H1 (cell line): ENCODE measurements at regions not wholly inside any gene's neighbourhood (a gene's known extent, or its start where the extent isn't known, plus 50 kb on each side); places are given as distances from the start of the nearest gene placed in this dataset.
A peak's percentile ranks its signal among the peaks of the same experiment; 100 is the strongest.

Experiments
- BCL11A ChIP-seq, 2 experiments: IDR thresholded peaks; one replicate each; pipeline ENCODE4 v1.6.1; 2011; ENCODE audit warnings: low read depth in 2 of 2, low read length in 2 of 2, mild to moderate bottlenecking in 2 of 2
- CTBP2 ChIP-seq: IDR thresholded peaks from 2 replicates; pipeline ENCODE4 v1.7.0; 2011; ENCODE audit warnings: borderline replicate concordance, mild to moderate bottlenecking, moderate library complexity, mixed read lengths, low read length; ENCODE audit not compliant: insufficient read depth, insufficient read length
- EZH2 ChIP-seq: fragments of 200-600 bp; sonication (generic); IDR thresholded peaks from 2 replicates; pipeline ENCODE4 v1.7.1; 2012; ENCODE audit warnings: low read depth, mild to moderate bottlenecking, moderate library complexity, low read length, inconsistent platforms; ENCODE audit not compliant: severe bottlenecking
- JUN ChIP-seq: IDR thresholded peaks from 2 replicates; pipeline ENCODE4 v1.6.1; 2011; ENCODE audit warnings: low read depth, mild to moderate bottlenecking, improper control_type of control experiment, low read length
- KDM1A ChIP-seq: fragments of 200-600, 300-600 bp; sonication (generic); IDR thresholded peaks from 2 replicates; pipeline ENCODE4 v1.7.1; 2016; ENCODE audit warnings: mild to moderate bottlenecking, low read length, borderline replicate concordance
- NANOG ChIP-seq: IDR thresholded peaks from 2 replicates; pipeline ENCODE4 v1.6.1; 2011; ENCODE audit warnings: low read length, low read depth, mild to moderate bottlenecking, inconsistent platforms; ENCODE audit not compliant: insufficient read depth, poor library complexity, severe bottlenecking
- NRF1 ChIP-seq: IDR thresholded peaks from 2 replicates; pipeline ENCODE4 v1.6.1; 2011; ENCODE audit warnings: mild to moderate bottlenecking, low read depth, low read length, improper control_type of control experiment
- POLR2A ChIP-seq, 2 experiments: IDR thresholded peaks; 1 replicate in 1 of 2; 2 replicates in 1 of 2; pipeline ENCODE4 v1.6.1; 2011; ENCODE audit warnings: low read depth in 2 of 2, low read length in 2 of 2, mild to moderate bottlenecking in 2 of 2; ENCODE audit errors: control extremely low read depth in 1 of 2
- RNF2 ChIP-seq: fragments of 200-900, 300-1000 bp; sonication (generic); IDR thresholded peaks from 2 replicates; pipeline ENCODE4 v1.7.1; 2016; ENCODE audit warnings: borderline replicate concordance, low read depth, mild to moderate bottlenecking, antibody characterized with exemption, low read length; ENCODE audit not compliant: poor library complexity, severe bottlenecking; ENCODE audit errors: missing control alignments
- RXRA ChIP-seq: IDR thresholded peaks from 2 replicates; pipeline ENCODE4 v1.6.1; 2011; ENCODE audit warnings: low read depth, mild to moderate bottlenecking, low read length, moderate library complexity; ENCODE audit not compliant: insufficient read depth
- SAP30 ChIP-seq: fragments of 300-600 bp; sonication (generic); IDR thresholded peaks from 2 replicates; pipeline ENCODE4 v1.7.1; 2012; ENCODE audit warnings: low read length, moderate library complexity, mild to moderate bottlenecking, inconsistent platforms; ENCODE audit not compliant: insufficient read depth, insufficient replicate concordance
- TAF1 ChIP-seq: IDR thresholded peaks from 2 replicates; pipeline ENCODE4 v1.6.1; 2011; ENCODE audit warnings: mild to moderate bottlenecking, low read depth, low read length
- TCF12 ChIP-seq: IDR thresholded peaks from 2 replicates; pipeline ENCODE4 v1.6.1; 2011; ENCODE audit warnings: low read depth, mild to moderate bottlenecking, low read length
- TF ChIP-seq, protein P1 (sequence below), 3 experiments: IDR thresholded peaks; 1 replicate in 2 of 3; 2 replicates in 1 of 3; pipeline versions ENCODE4 v1.5.1 to v1.6.1; 2011; ENCODE audit warnings: low read length in 3 of 3, mild to moderate bottlenecking in 3 of 3, inconsistent platforms in 2 of 3, low read depth in 1 of 3, moderate library complexity in 1 of 3; ENCODE audit not compliant: insufficient read depth in 1 of 3; ENCODE audit errors: control extremely low read depth in 1 of 3
- TF ChIP-seq, protein P2 (sequence below): IDR thresholded peaks from 2 replicates; pipeline ENCODE4 v1.6.1; 2011; ENCODE audit warnings: low read depth, mild to moderate bottlenecking, low read length; ENCODE audit not compliant: insufficient read depth

DNA sequence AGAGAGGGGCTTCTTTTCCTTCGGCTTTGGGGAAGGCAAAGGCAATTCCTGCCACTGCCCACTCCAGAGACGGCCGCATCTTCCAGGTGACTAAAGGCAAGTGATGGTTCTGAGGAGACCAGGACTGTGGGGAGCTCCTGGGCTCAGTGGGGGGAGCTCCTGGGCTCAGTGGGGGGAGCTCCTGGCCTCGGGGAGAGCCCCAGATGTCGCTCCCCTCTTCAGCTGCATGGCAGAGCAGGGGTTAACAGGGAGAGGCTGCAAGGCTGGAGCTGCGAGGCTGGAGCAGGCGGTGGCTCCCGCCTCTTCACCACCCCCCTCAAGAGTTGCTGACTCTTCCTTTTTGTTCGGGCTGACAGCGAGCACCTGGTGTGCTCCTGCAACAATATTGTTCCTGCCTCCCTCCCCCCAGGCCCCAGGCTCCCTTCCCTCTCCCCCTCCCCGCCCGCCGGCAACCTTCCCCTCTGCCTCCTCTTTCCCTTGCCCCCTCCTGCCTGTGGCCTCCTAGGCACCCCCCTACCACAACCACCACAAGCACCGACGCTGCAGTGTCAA lies 56.3 kb upstream of the LBX1 start (continued):
- TF ChIP-seq, protein P1, sequence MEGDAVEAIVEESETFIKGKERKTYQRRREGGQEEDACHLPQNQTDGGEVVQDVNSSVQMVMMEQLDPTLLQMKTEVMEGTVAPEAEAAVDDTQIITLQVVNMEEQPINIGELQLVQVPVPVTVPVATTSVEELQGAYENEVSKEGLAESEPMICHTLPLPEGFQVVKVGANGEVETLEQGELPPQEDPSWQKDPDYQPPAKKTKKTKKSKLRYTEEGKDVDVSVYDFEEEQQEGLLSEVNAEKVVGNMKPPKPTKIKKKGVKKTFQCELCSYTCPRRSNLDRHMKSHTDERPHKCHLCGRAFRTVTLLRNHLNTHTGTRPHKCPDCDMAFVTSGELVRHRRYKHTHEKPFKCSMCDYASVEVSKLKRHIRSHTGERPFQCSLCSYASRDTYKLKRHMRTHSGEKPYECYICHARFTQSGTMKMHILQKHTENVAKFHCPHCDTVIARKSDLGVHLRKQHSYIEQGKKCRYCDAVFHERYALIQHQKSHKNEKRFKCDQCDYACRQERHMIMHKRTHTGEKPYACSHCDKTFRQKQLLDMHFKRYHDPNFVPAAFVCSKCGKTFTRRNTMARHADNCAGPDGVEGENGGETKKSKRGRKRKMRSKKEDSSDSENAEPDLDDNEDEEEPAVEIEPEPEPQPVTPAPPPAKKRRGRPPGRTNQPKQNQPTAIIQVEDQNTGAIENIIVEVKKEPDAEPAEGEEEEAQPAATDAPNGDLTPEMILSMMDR (IDR thresholded peaks at IDR 0.05; ENCODE audit: control extremely low read depth in 1 of 3, insufficient read depth in 1 of 3, low read depth in 1 of 3, low read length in 3 of 3), result no peak
- no peak for TF ChIP-seq JUN
- TF ChIP-seq SAP30, result no peak
- no peak for TF ChIP-seq RXRA
- peak; percentile 86 for TF ChIP-seq CTBP2
- no peak for TF ChIP-seq NANOG
- TF ChIP-seq NRF1, result no peak
- TF ChIP-seq TAF1, result no peak
- TF ChIP-seq KDM1A, result no peak
- TF ChIP-seq TCF12, result peak; percentile 90; the same call in 1 of the 2 replicates
- no peak for TF ChIP-seq RNF2
- no peak for TF ChIP-seq POLR2A (IDR thresholded peaks at IDR 0.05; ENCODE audit: control extremely low read depth in 1 of 2, low read depth in 2 of 2, low read length in 2 of 2)
- TF ChIP-seq EZH2, result no peak
- no peak for TF ChIP-seq BCL11A (IDR thresholded peaks at IDR 0.05; ENCODE audit: low read depth in 2 of 2, low read length in 2 of 2)
- TF ChIP-seq, protein P2, sequence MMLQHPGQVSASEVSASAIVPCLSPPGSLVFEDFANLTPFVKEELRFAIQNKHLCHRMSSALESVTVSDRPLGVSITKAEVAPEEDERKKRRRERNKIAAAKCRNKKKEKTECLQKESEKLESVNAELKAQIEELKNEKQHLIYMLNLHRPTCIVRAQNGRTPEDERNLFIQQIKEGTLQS, result no peak
